Brain microvascular endothelial cell (primary cell): ENCODE measurements at regions not wholly inside any gene's neighbourhood (a gene's known extent, or its start where the extent isn't known, plus 50 kb on each side); places are given as distances from the start of the nearest gene placed in this dataset.
"Not testable (repeated sequence)": the region's sequence is repeated elsewhere in the genome, so short reads cannot be mapped to it uniquely, and the experiment has no call there.

Source experiments
- DNase-seq: peaks from one replicate; pipeline ENCODE4 v3.0.0-alpha.2; 2020
- H3K27ac ChIP-seq: fragments of 250-450 bp; sonication (Bioruptor Pico); 2 replicates; pipeline ENCODE4 v1.5.1; 2020; ENCODE audit warnings: mild to moderate bottlenecking, moderate library complexity
- H3K27me3 ChIP-seq: fragments of 250-450 bp; sonication (Bioruptor Pico); replicated peaks from 2 replicates; pipeline ENCODE4 v1.5.1; 2020; ENCODE audit warnings: mild to moderate bottlenecking
- H3K36me3 ChIP-seq: fragments of 250-450 bp; sonication (Bioruptor Pico); replicated peaks from 2 replicates; pipeline ENCODE4 v1.5.1; 2020; ENCODE audit warnings: mild to moderate bottlenecking
- H3K4me3 ChIP-seq: 2 replicates; pipeline ENCODE4 v1.5.1; 2011; ENCODE audit warnings: low read depth, mild to moderate bottlenecking, control low read depth, low read length, moderate library complexity
- CTCF ChIP-seq: IDR thresholded peaks from 2 replicates; pipeline ENCODE4 v1.5.1; 2011; ENCODE audit warnings: low read depth, mild to moderate bottlenecking, moderate library complexity, low read length, control low read depth, inconsistent platforms; ENCODE audit errors: missing control alignments
- in situ Hi-C: cut with HindIII; loops from 2 replicates; pipeline ENCODE4 v1.10.0; 2017; ENCODE audit warnings: low sequenced_read_pairs, low pct_ligation_motif_present

GRCh38 chr1:161454865-161455707, 50.2 kb upstream of the FCGR2A start:
- H3K36me3 ChIP-seq, H3K27ac ChIP-seq, in situ Hi-C loops, DNase-seq, H3K4me3 ChIP-seq, H3K27me3 ChIP-seq: not testable (repeated sequence)

GRCh38 chr1:161453950-161454864, 51.0 kb upstream of the FCGR2A start:
- H3K27ac ChIP-seq, in situ Hi-C loops, DNase-seq: not testable (repeated sequence)

GRCh38 chr1:161451698-161452348, 53.4 kb upstream of the FCGR2A start:
- DNase-seq, H3K36me3 ChIP-seq, H3K4me3 ChIP-seq, H3K27ac ChIP-seq, H3K27me3 ChIP-seq, in situ Hi-C loops: not testable (repeated sequence)

More at GRCh38 chr1:161453950-161454864, 51.0 kb upstream of the FCGR2A start:
- H3K27me3 ChIP-seq, H3K36me3 ChIP-seq, H3K4me3 ChIP-seq: not testable (repeated sequence)

- H3K27ac ChIP-seq, DNase-seq, in situ Hi-C loops, H3K4me3 ChIP-seq, H3K27me3 ChIP-seq, H3K36me3 ChIP-seq: not testable (repeated sequence)
These were observed 57.4 kb upstream of the FCGR2A start for GRCh38 chr1:161447760-161448332.

- H3K36me3 ChIP-seq, H3K27me3 ChIP-seq, H3K27ac ChIP-seq, H3K4me3 ChIP-seq, in situ Hi-C loops, DNase-seq: not testable (repeated sequence)
These were observed 58.1 kb upstream of the FCGR2A start for GRCh38 chr1:161447040-161447759.

GRCh38 chr1:161444725-161445124, 60.5 kb upstream of the FCGR2A start:
- H3K4me3 ChIP-seq, H3K27ac ChIP-seq, DNase-seq, in situ Hi-C loops, H3K36me3 ChIP-seq, H3K27me3 ChIP-seq: not testable (repeated sequence)

GRCh38 chr1:161444255-161444654, 61.0 kb upstream of the FCGR2A start:
- H3K4me3 ChIP-seq, DNase-seq, H3K36me3 ChIP-seq, in situ Hi-C loops, H3K27ac ChIP-seq, H3K27me3 ChIP-seq: not testable (repeated sequence)

- in situ Hi-C loops = no loop called here
- no peaks in the 10 kb centered on the region for H3K27me3 ChIP-seq
- no peaks in the 10 kb centered on the region for H3K36me3 ChIP-seq
- DNase-seq = no peak
- no peak overlapping the region for H3K27ac ChIP-seq
- H3K4me3 ChIP-seq = peak overlapping the region; percentile 58
- TF ChIP-seq CTCF = peak; percentile 61
These were observed 64.9 kb upstream of the FCGR2A start for GRCh38 chr1:161440312-161440894.
